Stomach (tissue), 8 donors: ENCODE measurements at regions not wholly inside any gene's neighbourhood (a gene's known extent, or its start where the extent isn't known, plus 50 kb on each side); places are given as distances from the start of the nearest gene placed in this dataset.

Experiments
- DNase-seq, 2 donors: peaks; one replicate each; pipeline versions ENCODE4 v3.0.0 to v3.0.0-alpha.2; 2013 to 2019
- H3K27ac ChIP-seq, 5 donors: fragments of 200-600 bp in 4 of 5; sonication (generic) in 4 of 5; one replicate each; pipeline ENCODE4 v1.5.1; 2013 to 2019; ENCODE audit warnings: mild to moderate bottlenecking in 1 of 5, moderate library complexity in 1 of 5
- H3K27me3 ChIP-seq, 3 donors: fragments of 200-600 bp; sonication (generic); one replicate each; pipeline ENCODE4 v1.5.1; 2017 to 2019; ENCODE audit warnings: mixed run types in 1 of 3
- H3K36me3 ChIP-seq, 4 donors: fragments of 200-600 bp; sonication (generic); 1 replicate in 3 of 4; 2 replicates in 1 of 4; pipeline ENCODE4 v1.5.1; 2016 to 2019
- H3K4me1 ChIP-seq, 4 donors: fragments of 200-600 bp; sonication (generic); one replicate each; pipeline ENCODE4 v1.5.1; 2016 to 2019
- H3K4me3 ChIP-seq, 4 donors: fragments of 200-600 bp; sonication (generic) in 3 of 4; one replicate each; pipeline ENCODE4 v1.5.1; 2016 to 2019; ENCODE audit warnings: mild to moderate bottlenecking in 1 of 4
- H3K9me3 ChIP-seq, 4 donors: fragments of 200-600 bp; sonication (generic); one replicate each; pipeline ENCODE4 v1.5.1; 2016 to 2019
- EP300 ChIP-seq: sonication (generic); formaldehyde crosslinking; IDR thresholded peaks from one replicate; pipeline ENCODE4 v1.6.1; 2017; ENCODE audit warnings: antibody characterized with exemption
- POLR2A ChIP-seq, 4 donors: fragments of 450-650 bp; IDR thresholded peaks; one replicate each; pipeline ENCODE4 v1.6.1; 2016; ENCODE audit warnings: antibody characterized with exemption in 4 of 4, control low read depth in 2 of 4, mild to moderate bottlenecking in 1 of 4, moderate library complexity in 1 of 4
- POLR2AphosphoS5 ChIP-seq, 3 donors: sonication (generic); formaldehyde crosslinking; IDR thresholded peaks; one replicate each; pipeline ENCODE4 v1.6.1; 2016; ENCODE audit warnings: antibody characterized with exemption in 3 of 3
- WGBS, 5 donors: extraction: QIAGEN DNeasy Blood & Tissue Kit in 3 of 5; methylation state at CpG; one replicate each; pipeline versions ENCODE4 v1.1.5 to v1.1.7; 2013 to 2018; 5-methylcytosine and 5-hydroxymethylcytosine counted together
- intact Hi-C: fragments of 100-400 bp; cut with DNase I; formaldehyde crosslinking; loops from one replicate; pipeline ENCODE4 v1.15.1; 2023; ENCODE audit warnings: low total_unique reads
- TF ChIP-seq, protein P1 (sequence below), 7 experiments: fragments of 450-650 bp in 4 of 7; fragments of 200-600 bp in 3 of 7; sonication (generic) in 3 of 7; IDR thresholded peaks; one replicate each; pipeline ENCODE4 v1.5.1; 2016 to 2019; ENCODE audit warnings: antibody characterized with exemption in 7 of 7, control low read depth in 2 of 7, mild to moderate bottlenecking in 1 of 7
- donor health status: healthy with polysubstance abuse.
- donor health status: Bipolar disorder and iron deficiency.
- donor health status: healthy.

DNA sequence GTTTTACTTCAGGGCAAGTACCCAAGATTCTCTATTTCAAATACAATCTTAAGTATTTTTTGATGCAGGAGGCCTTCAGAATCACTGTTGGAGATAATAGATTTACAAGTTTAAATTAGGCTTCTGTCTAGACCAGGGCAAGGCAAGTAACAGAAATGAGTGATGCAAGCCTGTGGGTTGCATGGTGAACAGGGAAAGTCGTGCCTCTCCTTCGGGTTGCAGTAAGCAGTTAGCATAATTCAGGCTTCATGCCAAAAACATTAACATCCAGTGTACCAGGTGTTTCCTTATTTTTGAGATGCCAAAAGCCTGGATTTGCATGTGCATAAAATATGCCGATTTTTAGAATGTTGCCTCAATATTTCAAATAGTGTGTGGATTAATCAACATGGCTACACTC lies 369.0 kb downstream of the CAAP1 start:
- WGBS, 5 donors, result 39 to 64% (median 53%) methylated on average over 3 of the region's 3 CpGs
- TF ChIP-seq, protein P1, sequence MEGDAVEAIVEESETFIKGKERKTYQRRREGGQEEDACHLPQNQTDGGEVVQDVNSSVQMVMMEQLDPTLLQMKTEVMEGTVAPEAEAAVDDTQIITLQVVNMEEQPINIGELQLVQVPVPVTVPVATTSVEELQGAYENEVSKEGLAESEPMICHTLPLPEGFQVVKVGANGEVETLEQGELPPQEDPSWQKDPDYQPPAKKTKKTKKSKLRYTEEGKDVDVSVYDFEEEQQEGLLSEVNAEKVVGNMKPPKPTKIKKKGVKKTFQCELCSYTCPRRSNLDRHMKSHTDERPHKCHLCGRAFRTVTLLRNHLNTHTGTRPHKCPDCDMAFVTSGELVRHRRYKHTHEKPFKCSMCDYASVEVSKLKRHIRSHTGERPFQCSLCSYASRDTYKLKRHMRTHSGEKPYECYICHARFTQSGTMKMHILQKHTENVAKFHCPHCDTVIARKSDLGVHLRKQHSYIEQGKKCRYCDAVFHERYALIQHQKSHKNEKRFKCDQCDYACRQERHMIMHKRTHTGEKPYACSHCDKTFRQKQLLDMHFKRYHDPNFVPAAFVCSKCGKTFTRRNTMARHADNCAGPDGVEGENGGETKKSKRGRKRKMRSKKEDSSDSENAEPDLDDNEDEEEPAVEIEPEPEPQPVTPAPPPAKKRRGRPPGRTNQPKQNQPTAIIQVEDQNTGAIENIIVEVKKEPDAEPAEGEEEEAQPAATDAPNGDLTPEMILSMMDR (IDR thresholded peaks at IDR 0.05), result no peak
- no peak for TF ChIP-seq EP300
- TF ChIP-seq POLR2A (IDR thresholded peaks at IDR 0.05), result no peak
- no peak for TF ChIP-seq POLR2AphosphoS5 (IDR thresholded peaks at IDR 0.05)
- intact Hi-C loops, result no loop called here
- Histone ChIP-seq H3K27me3 (no peaks in the 10 kb centered on the region), H3K4me1 (peaks cover 0 to 21% (median 0%) of the 10 kb centered on the region in 4 donors), H3K9me3 (no peaks in the 10 kb centered on the region), H3K36me3 (no peaks in the 10 kb centered on the region), H3K27ac (no peak overlapping the region), H3K4me3 (no peak overlapping the region)
- DNase-seq, result peak in 1 of 2 donors; percentile 14

DNA sequence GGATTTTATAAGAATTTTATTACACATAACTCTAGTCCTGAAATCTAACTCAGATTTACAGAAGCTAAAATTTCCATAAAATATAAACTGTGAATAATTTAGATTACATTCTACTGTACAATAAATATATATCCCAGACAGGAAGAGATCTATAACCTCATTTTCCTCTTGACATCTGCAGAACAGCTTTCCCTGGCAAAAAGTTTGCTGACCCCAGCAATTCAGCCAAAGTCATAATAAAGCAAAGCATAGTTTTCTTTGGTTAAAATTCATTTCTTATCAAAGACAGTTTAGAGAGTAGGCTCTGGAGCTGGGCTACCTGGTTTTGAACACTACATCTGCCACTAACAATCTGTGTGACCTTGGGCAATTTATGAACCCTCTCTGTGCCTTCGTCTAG lies 372.5 kb downstream of the CAAP1 start:
- TF ChIP-seq POLR2A (IDR thresholded peaks at IDR 0.05), result no peak
- no peak for TF ChIP-seq EP300
- no peak for TF ChIP-seq POLR2AphosphoS5 (IDR thresholded peaks at IDR 0.05)
- TF ChIP-seq, protein P1 (IDR thresholded peaks at IDR 0.05), result no peak
- WGBS, 5 donors, result 54 to 72% (median 66%) methylated on average over 1 of the region's 1 CpG
- DNase-seq, result no peak
- H3K36me3 ChIP-seq, result no peaks in the 10 kb centered on the region
- H3K4me3 ChIP-seq, result no peak overlapping the region
- no peak overlapping the region for H3K27ac ChIP-seq
- peaks cover 0 to 21% (median 0%) of the 10 kb centered on the region in 4 donors for H3K4me1 ChIP-seq
- H3K27me3 ChIP-seq, result no peaks in the 10 kb centered on the region
- no peaks in the 10 kb centered on the region for H3K9me3 ChIP-seq
- intact Hi-C loops, result no loop called here

DNA sequence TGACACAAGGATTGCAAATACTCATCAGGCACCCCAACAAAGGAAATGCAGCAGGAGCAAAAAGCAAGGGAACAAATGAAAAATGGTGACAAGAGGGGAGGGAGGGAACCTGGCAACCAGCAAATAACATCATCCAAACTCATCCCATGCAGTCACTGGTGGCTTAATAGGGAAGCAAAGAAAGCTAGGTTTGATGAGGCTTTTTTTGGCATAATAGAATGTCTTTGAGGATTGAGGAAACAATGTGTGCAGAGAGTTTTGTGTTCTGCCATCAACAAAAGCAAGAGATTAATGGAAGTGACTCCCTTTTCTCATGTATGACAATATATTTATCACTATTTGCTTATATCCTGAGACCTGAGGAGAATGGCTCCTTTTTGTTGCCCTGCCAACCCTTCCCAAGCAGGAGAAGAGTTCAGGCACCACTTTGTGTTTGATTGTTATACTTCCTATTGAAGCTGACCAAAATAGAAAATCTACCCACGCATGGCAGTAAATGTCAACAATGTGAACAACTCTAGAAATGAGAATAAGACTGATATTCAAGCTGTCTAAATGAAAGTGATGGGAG lies 375.7 kb downstream of the CAAP1 start:
- Histone ChIP-seq H3K9me3 (no peaks in the 10 kb centered on the region), H3K4me1 (no peaks in the 10 kb centered on the region), H3K27ac (no peak overlapping the region), H3K27me3 (no peaks in the 10 kb centered on the region), H3K4me3 (no peak overlapping the region), H3K36me3 (no peaks in the 10 kb centered on the region)
- WGBS, 5 donors, result 46 to 71% (median 65%) methylated on average over 1 of the region's 1 CpG
- DNase-seq, result no peak
- intact Hi-C loops, result no loop called here
- TF ChIP-seq POLR2AphosphoS5 (IDR thresholded peaks at IDR 0.05), result no peak
- no peak for TF ChIP-seq POLR2A (IDR thresholded peaks at IDR 0.05)
- TF ChIP-seq, protein P1 (IDR thresholded peaks at IDR 0.05), result no peak
- TF ChIP-seq EP300, result no peak

DNA sequence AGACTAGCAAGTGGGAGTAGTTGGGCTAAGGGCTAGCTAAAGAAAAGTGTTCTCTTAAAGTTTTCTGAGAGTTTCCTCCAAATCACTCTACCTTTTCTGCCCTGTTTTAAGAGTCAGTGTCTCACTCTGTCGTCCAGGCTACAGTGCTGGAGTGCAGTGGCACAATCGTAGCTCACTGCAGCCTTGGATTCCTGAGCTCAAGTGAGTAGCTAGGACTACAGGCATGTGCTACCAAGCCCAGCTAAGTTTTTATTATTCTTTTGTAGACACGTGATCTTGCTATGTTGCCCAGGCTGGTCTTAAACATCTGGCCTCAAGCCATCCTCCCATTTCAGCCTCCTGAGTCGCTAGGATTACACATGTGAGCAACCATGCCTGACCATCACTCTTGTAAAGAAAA lies 378.9 kb downstream of the CAAP1 start:
- Histone ChIP-seq H3K4me3 (no peak overlapping the region), H3K9me3 (no peaks in the 10 kb centered on the region), H3K27me3 (no peaks in the 10 kb centered on the region), H3K36me3 (no peaks in the 10 kb centered on the region), H3K4me1 (no peaks in the 10 kb centered on the region), H3K27ac (no peak overlapping the region)
- intact Hi-C loops, result no loop called here
- WGBS, 5 donors, result 56 to 72% (median 69%) methylated on average over 4 of the region's 4 CpGs
- DNase-seq, result no peak
- TF ChIP-seq EP300 (no peak), POLR2AphosphoS5 (IDR thresholded peaks at IDR 0.05) (no peak), POLR2A (IDR thresholded peaks at IDR 0.05) (no peak)

DNA sequence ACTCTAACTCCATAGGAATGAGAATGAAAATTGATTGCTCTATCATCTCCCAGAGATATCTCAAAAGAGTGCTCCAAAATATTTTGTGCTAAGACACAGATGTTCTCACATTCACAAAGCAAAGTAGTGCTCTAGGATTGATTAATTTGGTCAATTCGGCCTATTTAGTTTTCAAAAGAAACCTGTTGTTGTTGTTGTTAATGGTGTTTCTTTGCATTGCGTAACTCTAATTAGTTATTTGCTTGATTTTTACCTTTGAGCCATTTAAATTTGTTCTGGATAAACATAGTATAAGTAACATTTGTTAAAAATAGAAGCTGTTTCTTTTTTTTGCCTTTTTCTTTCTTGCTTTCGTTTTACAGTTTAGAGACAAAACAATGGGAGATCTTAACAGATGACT lies 382.5 kb downstream of the CAAP1 start:
- WGBS, 5 donors, result 52 to 85% (median 69%) methylated on average over 3 of the region's 3 CpGs
- no peaks in the 10 kb centered on the region for H3K4me1 ChIP-seq
- intact Hi-C loops, result no loop called here

More for the DNA sequence above, 382.5 kb downstream of the CAAP1 start:
- Histone ChIP-seq H3K36me3 (no peaks in the 10 kb centered on the region), H3K27me3 (no peaks in the 10 kb centered on the region), H3K4me3 (no peak overlapping the region), H3K27ac (no peak overlapping the region), H3K9me3 (no peaks in the 10 kb centered on the region)
- TF ChIP-seq EP300, result no peak
- TF ChIP-seq POLR2AphosphoS5 (IDR thresholded peaks at IDR 0.05), result no peak
- no peak for TF ChIP-seq POLR2A (IDR thresholded peaks at IDR 0.05)
- TF ChIP-seq, protein P1 (IDR thresholded peaks at IDR 0.05), result no peak
- no peak for DNase-seq
